HEK293T (cell line): ENCODE measurements at regions not wholly inside any gene's neighbourhood (a gene's known extent, or its start where the extent isn't known, plus 50 kb on each side); places are given as distances from the start of the nearest gene placed in this dataset.

ENCODE experiments used
- BHLHE40 ChIP-seq: fragments of 450-650 bp; IDR thresholded peaks from 2 replicates; pipeline ENCODE4 v1.6.1; 2016; ENCODE audit warnings: mild to moderate bottlenecking, moderate library complexity, borderline replicate concordance
- CTBP1 ChIP-seq: fragments of 450-650 bp; IDR thresholded peaks from 2 replicates; pipeline ENCODE4 v1.6.1; 2016; ENCODE audit warnings: borderline replicate concordance
- ELF4 ChIP-seq: fragments of 450-650 bp; IDR thresholded peaks from 2 replicates; pipeline ENCODE4 v1.6.1; 2017; ENCODE audit warnings: antibody characterized with exemption
- FOXA1 ChIP-seq: fragments of 450-650 bp; IDR thresholded peaks from 2 replicates; pipeline ENCODE4 v1.6.1; 2016; ENCODE audit warnings: mild to moderate bottlenecking
- FOXK2 ChIP-seq: fragments of 450-650 bp; IDR thresholded peaks from 2 replicates; pipeline ENCODE4 v1.6.1; 2016; ENCODE audit warnings: mild to moderate bottlenecking
- FOXM1 ChIP-seq: fragments of 450-650 bp; IDR thresholded peaks from 2 replicates; pipeline ENCODE4 v1.6.1; 2017; ENCODE audit warnings: mild to moderate bottlenecking, borderline replicate concordance
- HDGF ChIP-seq: fragments of 450-650 bp; IDR thresholded peaks from 2 replicates; pipeline ENCODE4 v1.6.1; 2017; ENCODE audit warnings: antibody characterized with exemption, borderline replicate concordance
- L3MBTL2 ChIP-seq: fragments of 450-650 bp; conservative IDR thresholded peaks from 2 replicates; pipeline ENCODE4 v1.6.1; 2016; ENCODE audit warnings: mild to moderate bottlenecking
- LEF1 ChIP-seq: fragments of 450-650 bp; IDR thresholded peaks from 2 replicates; pipeline ENCODE4 v1.6.1; 2017; ENCODE audit warnings: mild to moderate bottlenecking, borderline replicate concordance
- SP1 ChIP-seq: fragments of 450-650 bp; IDR thresholded peaks from 2 replicates; pipeline ENCODE4 v1.6.1; 2017
- SUZ12 ChIP-seq: fragments of 450-650 bp; IDR thresholded peaks from 2 replicates; pipeline ENCODE4 v1.6.1; 2016; ENCODE audit warnings: mild to moderate bottlenecking
- TARDBP ChIP-seq: fragments of 450-650 bp; IDR thresholded peaks from 2 replicates; pipeline ENCODE4 v1.6.1; 2016
- ZNF384 ChIP-seq: fragments of 450-650 bp; IDR thresholded peaks from 2 replicates; pipeline ENCODE4 v1.6.1; 2016
- TF ChIP-seq, protein P1 (sequence below): fragments of 450-650 bp; IDR thresholded peaks from 2 replicates; pipeline ENCODE4 v1.6.1; 2016

GRCh38 chr6:120112980-120113379 lies 763.4 kb upstream of the MAN1A1 start:
- no peak for TF ChIP-seq FOXM1
- TF ChIP-seq SUZ12, result no peak
- TF ChIP-seq SP1, result no peak
- no peak for TF ChIP-seq LEF1
- TF ChIP-seq CTBP1, result no peak
- no peak for TF ChIP-seq L3MBTL2
- TF ChIP-seq, protein P1, sequence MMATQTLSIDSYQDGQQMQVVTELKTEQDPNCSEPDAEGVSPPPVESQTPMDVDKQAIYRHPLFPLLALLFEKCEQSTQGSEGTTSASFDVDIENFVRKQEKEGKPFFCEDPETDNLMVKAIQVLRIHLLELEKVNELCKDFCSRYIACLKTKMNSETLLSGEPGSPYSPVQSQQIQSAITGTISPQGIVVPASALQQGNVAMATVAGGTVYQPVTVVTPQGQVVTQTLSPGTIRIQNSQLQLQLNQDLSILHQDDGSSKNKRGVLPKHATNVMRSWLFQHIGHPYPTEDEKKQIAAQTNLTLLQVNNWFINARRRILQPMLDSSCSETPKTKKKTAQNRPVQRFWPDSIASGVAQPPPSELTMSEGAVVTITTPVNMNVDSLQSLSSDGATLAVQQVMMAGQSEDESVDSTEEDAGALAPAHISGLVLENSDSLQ, result no peak
- TF ChIP-seq FOXK2, result no peak
- TF ChIP-seq FOXA1, result no peak
- TF ChIP-seq ZNF384, result no peak
- no peak for TF ChIP-seq ELF4
- TF ChIP-seq HDGF, result no peak
- no peak for TF ChIP-seq BHLHE40
- TF ChIP-seq TARDBP, result no peak
